NCI-H774 (cell line): ENCODE measurements at regions not wholly inside any gene's neighbourhood (a gene's known extent, or its start where the extent isn't known, plus 50 kb on each side); places are given as distances from the start of the nearest gene placed in this dataset.
"Not testable (repeated sequence)": the region's sequence is repeated elsewhere in the genome, so short reads cannot be mapped to it uniquely, and the experiment has no call there.

Source experiments
- DNase-seq: peaks from one replicate; lab custom pipeline; 2025; lab: John Stamatoyannopoulos, UW

GRCh38 chr6:11427091-11427722, 110.3 kb upstream of the TMEM170B start:
- DNase-seq, result no peak

GRCh38 chr6:11426571-11426970, 111.0 kb upstream of the TMEM170B start:
- no peak for DNase-seq

GRCh38 chr6:11425876-11426275, 111.7 kb upstream of the TMEM170B start:
- DNase-seq, result no peak

GRCh38 chr6:11425431-11425871, 112.1 kb upstream of the TMEM170B start:
- no peak for DNase-seq

GRCh38 chr6:11424395-11425034, 113.0 kb upstream of the TMEM170B start:
- no peak for DNase-seq

GRCh38 chr6:11423667-11424066, 113.9 kb upstream of the TMEM170B start:
- DNase-seq, result no peak

- no peak for DNase-seq
These were observed 114.5 kb upstream of the TMEM170B start for GRCh38 chr6:11423072-11423471.

- no peak for DNase-seq
These were observed 117.6 kb upstream of the TMEM170B start for GRCh38 chr6:11419763-11420453.

GRCh38 chr6:11418290-11418905, 119.2 kb upstream of the TMEM170B start:
- DNase-seq, result no peak

- no peak for DNase-seq
These were observed 120.5 kb upstream of the TMEM170B start for GRCh38 chr6:11416936-11417576.

- not testable (repeated sequence) for DNase-seq
These were observed 121.2 kb upstream of the TMEM170B start for GRCh38 chr6:11416099-11416935.

- no peak for DNase-seq
These were observed 122.0 kb upstream of the TMEM170B start for GRCh38 chr6:11415557-11415956.

GRCh38 chr6:11414176-11414963, 123.2 kb upstream of the TMEM170B start:
- DNase-seq, result no peak

GRCh38 chr6:11413728-11414127, 123.8 kb upstream of the TMEM170B start:
- DNase-seq, result no peak

- no peak for DNase-seq
These were observed 124.3 kb upstream of the TMEM170B start for GRCh38 chr6:11413117-11413687.

- no peak for DNase-seq
These were observed 124.9 kb upstream of the TMEM170B start for GRCh38 chr6:11412616-11413015.

GRCh38 chr6:11412011-11412424, 125.5 kb upstream of the TMEM170B start:
- DNase-seq, result no peak

GRCh38 chr6:11411593-11411992, 126.0 kb upstream of the TMEM170B start:
- no peak for DNase-seq

- no peak for DNase-seq
These were observed 126.8 kb upstream of the TMEM170B start for GRCh38 chr6:11410539-11411307.
